GM12872 (cell line): ENCODE measurements at regions not wholly inside any gene's neighbourhood (a gene's known extent, or its start where the extent isn't known, plus 50 kb on each side); places are given as distances from the start of the nearest gene placed in this dataset.

ENCODE experiments used
- TF ChIP-seq, protein P1 (sequence below): IDR thresholded peaks from 3 replicates; pipeline ENCODE4 v1.5.1; 2011; ENCODE audit warnings: low read depth, mild to moderate bottlenecking, low read length, moderate library complexity; ENCODE audit not compliant: insufficient read depth

DNA sequence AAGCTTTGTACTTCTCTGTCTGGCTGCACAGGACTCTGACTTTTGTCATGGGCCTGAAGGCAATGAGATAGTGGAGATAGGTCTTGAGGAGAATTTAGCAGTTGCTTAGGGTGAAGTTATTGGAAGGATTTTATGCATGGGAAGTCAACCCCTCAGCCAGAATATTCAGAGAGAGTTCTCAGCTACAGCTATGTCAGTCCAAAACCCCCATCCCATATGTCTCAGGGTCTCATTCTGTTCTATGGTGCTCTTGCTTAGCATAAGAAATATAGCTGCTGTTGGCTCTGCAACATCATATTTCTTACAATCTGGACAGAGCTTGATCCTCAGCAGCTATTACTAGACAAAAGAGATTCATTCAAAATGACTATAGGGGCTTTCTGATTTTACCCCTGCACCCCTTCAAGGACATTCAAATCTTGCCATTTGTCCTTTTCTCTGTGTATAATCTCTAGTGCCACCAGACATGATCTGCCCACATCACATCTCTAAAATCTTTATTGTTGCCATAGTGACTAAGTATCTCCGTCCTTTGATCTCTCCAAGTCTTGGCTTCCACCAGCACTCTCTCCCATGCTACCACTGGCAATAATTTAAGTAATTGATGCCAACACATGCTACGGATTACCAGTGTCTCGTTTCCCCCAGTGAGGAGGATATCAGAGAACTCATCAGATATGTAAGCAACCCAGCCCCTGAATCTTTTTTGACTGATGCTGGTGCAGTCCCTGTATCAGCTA lies 327.1 kb upstream of the ISX start:
- TF ChIP-seq, protein P1, sequence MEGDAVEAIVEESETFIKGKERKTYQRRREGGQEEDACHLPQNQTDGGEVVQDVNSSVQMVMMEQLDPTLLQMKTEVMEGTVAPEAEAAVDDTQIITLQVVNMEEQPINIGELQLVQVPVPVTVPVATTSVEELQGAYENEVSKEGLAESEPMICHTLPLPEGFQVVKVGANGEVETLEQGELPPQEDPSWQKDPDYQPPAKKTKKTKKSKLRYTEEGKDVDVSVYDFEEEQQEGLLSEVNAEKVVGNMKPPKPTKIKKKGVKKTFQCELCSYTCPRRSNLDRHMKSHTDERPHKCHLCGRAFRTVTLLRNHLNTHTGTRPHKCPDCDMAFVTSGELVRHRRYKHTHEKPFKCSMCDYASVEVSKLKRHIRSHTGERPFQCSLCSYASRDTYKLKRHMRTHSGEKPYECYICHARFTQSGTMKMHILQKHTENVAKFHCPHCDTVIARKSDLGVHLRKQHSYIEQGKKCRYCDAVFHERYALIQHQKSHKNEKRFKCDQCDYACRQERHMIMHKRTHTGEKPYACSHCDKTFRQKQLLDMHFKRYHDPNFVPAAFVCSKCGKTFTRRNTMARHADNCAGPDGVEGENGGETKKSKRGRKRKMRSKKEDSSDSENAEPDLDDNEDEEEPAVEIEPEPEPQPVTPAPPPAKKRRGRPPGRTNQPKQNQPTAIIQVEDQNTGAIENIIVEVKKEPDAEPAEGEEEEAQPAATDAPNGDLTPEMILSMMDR, result no peak

DNA sequence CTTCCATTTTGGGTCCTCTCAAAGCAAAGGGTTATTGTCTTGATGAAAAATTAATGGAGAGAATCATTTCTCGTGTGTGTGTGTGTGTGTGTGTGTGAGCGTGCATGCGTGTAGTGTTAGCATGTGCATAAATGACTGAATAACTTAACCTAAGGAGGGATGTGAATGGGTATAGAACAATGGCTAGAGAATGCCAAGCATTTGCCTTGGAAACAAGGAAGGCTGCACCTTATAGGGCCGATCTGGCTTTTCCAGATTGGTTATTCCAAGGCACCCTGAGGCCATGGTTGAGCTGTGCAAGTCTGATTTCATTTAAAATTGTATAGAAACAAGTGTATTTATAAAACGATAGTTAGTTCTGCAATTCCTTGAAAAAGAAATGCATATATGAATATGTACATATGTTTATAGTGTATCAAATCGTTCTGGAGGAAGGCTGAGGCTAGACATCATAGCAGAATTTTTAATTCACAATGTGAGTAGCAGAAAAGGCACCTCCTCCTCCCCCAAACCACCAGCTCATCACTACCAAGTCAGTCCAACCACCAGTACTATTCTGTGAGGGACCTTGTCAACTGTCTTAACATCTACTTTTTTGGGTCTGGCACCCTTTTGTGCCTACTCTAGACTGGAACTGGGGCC lies 322.7 kb upstream of the ISX start:
- TF ChIP-seq, protein P1, result no peak

DNA sequence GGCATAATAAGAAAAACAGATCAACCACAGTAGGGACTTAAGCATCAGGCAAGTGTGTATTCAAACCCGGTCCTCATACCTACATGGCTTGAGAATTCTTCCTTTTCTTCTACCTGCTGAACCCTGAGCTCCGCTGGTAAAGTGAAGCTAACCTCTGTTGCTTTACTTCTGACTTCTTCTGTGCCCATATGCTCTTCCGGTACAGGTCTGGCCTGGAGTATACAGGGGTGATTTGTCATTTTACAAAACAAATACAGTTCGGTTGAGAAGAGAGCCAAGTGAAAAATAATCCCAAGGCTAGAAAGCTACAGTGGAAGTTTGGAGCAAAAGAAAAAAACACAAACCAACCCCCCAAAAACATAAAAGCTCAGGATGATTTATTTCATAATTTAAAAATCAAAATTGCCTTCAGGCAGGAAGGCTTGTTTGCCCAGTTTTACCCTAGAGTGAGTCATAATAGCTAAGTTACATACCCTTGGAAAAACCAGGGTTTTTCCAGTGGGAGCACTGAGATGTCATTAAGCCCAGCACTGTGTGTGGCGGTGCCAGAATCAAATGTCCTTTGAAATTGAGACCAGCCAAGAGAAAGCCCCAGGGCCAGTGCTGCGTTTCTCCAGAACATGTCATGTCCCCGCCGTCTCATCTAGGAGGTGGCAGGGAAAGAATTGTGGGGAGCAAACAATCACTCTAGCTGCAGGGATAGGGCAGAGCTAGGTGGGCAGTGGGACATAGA lies 305.5 kb upstream of the ISX start:
- TF ChIP-seq, protein P1, result no peak

DNA sequence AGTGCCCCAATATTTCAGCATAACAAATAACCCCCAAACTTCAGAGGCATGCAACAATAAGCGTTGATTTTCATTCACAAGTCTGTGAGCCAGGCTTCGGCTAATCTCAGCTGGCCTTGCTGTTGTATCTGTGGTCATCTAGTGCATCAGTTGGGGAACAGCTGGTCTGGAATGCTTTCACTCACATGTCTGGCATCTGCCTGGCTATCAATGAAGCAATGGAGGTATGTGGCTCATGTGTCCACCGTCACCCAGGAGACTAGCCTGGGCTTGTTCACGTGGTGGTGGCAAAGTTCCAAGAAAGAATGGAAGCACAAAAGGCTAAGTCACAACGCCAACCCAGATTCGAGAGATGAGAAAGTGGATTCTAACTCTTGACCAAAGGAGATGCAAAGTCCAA lies 304.8 kb upstream of the ISX start:
- TF ChIP-seq, protein P1, result no peak

DNA sequence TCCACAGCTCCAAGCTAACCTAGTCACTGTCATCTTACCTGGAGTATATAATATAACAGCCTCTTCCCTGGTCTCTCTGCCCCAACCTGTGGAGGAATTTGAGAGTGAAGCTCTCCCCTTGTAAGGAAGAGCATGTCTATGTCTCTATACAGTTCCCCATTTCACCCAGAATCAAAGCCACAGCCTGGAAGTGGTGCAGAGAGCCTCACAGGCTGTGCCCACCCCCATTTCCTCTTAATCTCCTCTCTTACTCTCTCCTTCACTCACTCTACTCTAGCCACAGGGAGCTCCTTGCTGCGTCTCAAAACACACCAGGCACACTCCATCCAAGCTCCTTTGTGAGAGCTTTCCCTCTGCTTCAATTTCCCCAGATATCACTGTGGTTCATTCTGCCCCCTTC lies 302.5 kb upstream of the ISX start:
- TF ChIP-seq, protein P1, result no peak

DNA sequence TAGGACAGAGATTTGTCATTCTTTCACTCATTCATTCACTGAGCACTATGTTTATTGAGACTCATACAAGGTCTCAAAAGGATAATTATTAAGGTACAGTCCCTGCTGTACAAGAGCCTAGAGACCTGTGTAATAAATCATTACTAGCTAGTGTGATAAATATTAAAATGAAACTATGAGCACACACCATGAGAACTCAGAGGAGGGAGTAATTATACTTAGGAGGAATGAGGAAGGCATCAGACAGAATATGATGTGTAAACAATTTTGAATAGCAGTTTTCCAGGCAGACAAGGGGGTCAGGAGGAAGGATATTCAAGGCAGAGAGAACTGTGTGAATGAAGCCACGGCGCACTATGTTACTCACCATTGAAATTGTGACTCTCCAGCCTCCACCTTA lies 300.8 kb upstream of the ISX start:
- TF ChIP-seq, protein P1, result no peak

DNA sequence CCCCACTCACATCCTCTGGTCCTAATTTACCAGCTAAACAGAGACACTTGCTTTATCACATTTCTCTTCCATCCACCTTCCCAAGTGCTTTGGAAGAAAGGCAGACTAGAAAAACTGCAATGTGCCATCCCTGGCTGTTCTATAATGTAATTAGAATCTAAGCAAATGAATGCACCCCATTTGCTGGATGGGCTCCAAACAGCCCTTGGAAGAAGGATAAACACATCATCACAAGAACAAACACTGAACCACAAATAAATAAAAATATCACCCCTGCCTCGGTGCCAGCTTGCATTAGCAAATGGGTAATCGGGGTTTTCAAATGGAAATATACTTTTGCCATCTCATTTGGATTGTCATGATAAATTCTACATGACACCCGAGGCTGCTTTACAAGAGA lies 296.6 kb upstream of the ISX start:
- TF ChIP-seq, protein P1, result no peak
